Tibial artery (tissue), 4 donors: ENCODE measurements at regions not wholly inside any gene's neighbourhood (a gene's known extent, or its start where the extent isn't known, plus 50 kb on each side); places are given as distances from the start of the nearest gene placed in this dataset.

Experiments used
- DNase-seq, 2 donors: peaks; one replicate each; pipeline ENCODE4 v3.0.0-alpha.2; 2019
- H3K27ac ChIP-seq, 2 donors: fragments of 200-600 bp; sonication (generic) in 1 of 2; 1 replicate in 1 of 2; 2 replicates in 1 of 2; pipeline ENCODE4 v1.5.1; 2018 to 2019; ENCODE audit warnings: mild to moderate bottlenecking in 1 of 2
- H3K27me3 ChIP-seq, 2 donors: fragments of 200-600 bp; sonication (generic) in 1 of 2; one replicate each; pipeline versions ENCODE4 v1.5.1 to v1.6.0; 2016 to 2019
- H3K36me3 ChIP-seq, 3 donors: fragments of 200-600 bp; sonication (generic) in 2 of 3; one replicate each; pipeline ENCODE4 v1.5.1; 2016 to 2019; ENCODE audit warnings: mild to moderate bottlenecking in 2 of 3
- H3K4me1 ChIP-seq, 4 donors: fragments of 200-600 bp; sonication (generic) in 2 of 4; 1 replicate in 3 of 4; 2 replicates in 1 of 4; pipeline ENCODE4 v1.5.1; 2016 to 2019
- H3K4me3 ChIP-seq, 2 donors: fragments of 200-600 bp; sonication (generic) in 1 of 2; 1 replicate in 1 of 2; 2 replicates in 1 of 2; pipeline ENCODE4 v1.5.1; 2018 to 2019; ENCODE audit warnings: mild to moderate bottlenecking in 2 of 2
- H3K9me3 ChIP-seq, 3 donors: fragments of 200-600 bp; sonication (generic) in 1 of 3; one replicate each; pipeline ENCODE4 v1.5.1; 2016 to 2019
- CTCF ChIP-seq, 2 experiments: fragments of 200-600 bp in 1 of 2; fragments of 450-650 bp in 1 of 2; IDR thresholded peaks; one replicate each; pipeline ENCODE4 v1.5.1; 2017 to 2019; ENCODE audit warnings: antibody characterized with exemption in 2 of 2, mild to moderate bottlenecking in 1 of 2, moderate library complexity in 1 of 2
- intact Hi-C: fragments of 100-400 bp; cut with DNase I; formaldehyde crosslinking; loops from one replicate; pipeline ENCODE4 v1.15.0; 2023; ENCODE audit warnings: low total_unique reads

- TF ChIP-seq CTCF (IDR thresholded peaks at IDR 0.05): no peak
- Histone ChIP-seq H3K4me1 (peaks cover 0 to 45% (median 22%) of the 10 kb centered on the region in 4 donors), H3K36me3 (no peaks in the 10 kb centered on the region), H3K9me3 (no peaks in the 10 kb centered on the region), H3K27me3 (no peaks in the 10 kb centered on the region), H3K4me3 (no peak overlapping the region), H3K27ac (no peak overlapping the region)
- DNase-seq: no peak
- intact Hi-C loops: no loop called here
Observed at GRCh38 chr18:59059140-59059539, 80.5 kb upstream of the SEC11C start.

- Histone ChIP-seq H3K4me3 (no peak overlapping the region), H3K9me3 (no peaks in the 10 kb centered on the region), H3K4me1 (peaks cover 0 to 31% (median 12%) of the 10 kb centered on the region in 4 donors), H3K27ac (no peak overlapping the region), H3K36me3 (no peaks in the 10 kb centered on the region), H3K27me3 (no peaks in the 10 kb centered on the region)
- intact Hi-C loops: no loop called here
- no peak for TF ChIP-seq CTCF (IDR thresholded peaks at IDR 0.05)
- no peak for DNase-seq
Observed at GRCh38 chr18:59060551-59060950, 79.1 kb upstream of the SEC11C start.

- H3K27ac ChIP-seq: no peak overlapping the region
- no peaks in the 10 kb centered on the region for H3K27me3 ChIP-seq
- peaks cover 0 to 16% (median 2%) of the 10 kb centered on the region in 4 donors for H3K4me1 ChIP-seq
- no peak overlapping the region for H3K4me3 ChIP-seq
- intact Hi-C loops: no loop called here
- no peaks in the 10 kb centered on the region for H3K36me3 ChIP-seq
- H3K9me3 ChIP-seq: no peaks in the 10 kb centered on the region
- no peak for DNase-seq
- no peak for TF ChIP-seq CTCF (IDR thresholded peaks at IDR 0.05)
Observed at GRCh38 chr18:59061914-59062642, 77.6 kb upstream of the SEC11C start.

GRCh38 chr18:59062643-59063006 lies 77.1 kb upstream of the SEC11C start:
- no peaks in the 10 kb centered on the region for H3K9me3 ChIP-seq
- H3K36me3 ChIP-seq: no peaks in the 10 kb centered on the region
- no peak for DNase-seq
- H3K4me3 ChIP-seq: no peak overlapping the region
- no peak for TF ChIP-seq CTCF (IDR thresholded peaks at IDR 0.05)
- intact Hi-C loops: no loop called here
- H3K27ac ChIP-seq: no peak overlapping the region
- H3K4me1 ChIP-seq: peaks cover 0 to 10% (median 0%) of the 10 kb centered on the region in 4 donors
- H3K27me3 ChIP-seq: no peaks in the 10 kb centered on the region

GRCh38 chr18:59063300-59063906 lies 76.3 kb upstream of the SEC11C start:
- intact Hi-C loops: no loop called here
- no peak for DNase-seq

More at GRCh38 chr18:59063300-59063906, 76.3 kb upstream of the SEC11C start:
- TF ChIP-seq CTCF (IDR thresholded peaks at IDR 0.05): no peak
- H3K4me3 ChIP-seq: no peak overlapping the region
- H3K36me3 ChIP-seq: no peaks in the 10 kb centered on the region
- H3K9me3 ChIP-seq: no peaks in the 10 kb centered on the region
- H3K27ac ChIP-seq: no peak overlapping the region
- H3K27me3 ChIP-seq: no peaks in the 10 kb centered on the region
- peaks cover 0 to 3% (median 0%) of the 10 kb centered on the region in 4 donors for H3K4me1 ChIP-seq
